MCF 10A (cell line): ENCODE measurements at regions not wholly inside any gene's neighbourhood (a gene's known extent, or its start where the extent isn't known, plus 50 kb on each side); places are given as distances from the start of the nearest gene placed in this dataset.
"Not testable (repeated sequence)": the region's sequence is repeated elsewhere in the genome, so short reads cannot be mapped to it uniquely, and the experiment has no call there.

ENCODE experiments used
- BruUV-seq: library from RNA; stranded (reverse); fragments of 400-500 nt; replicated peaks from 2 replicates; lab custom pipeline; 2021; lab: Mats Ljungman, UMichigan
- CTCF ChIA-PET: fragments of 300-600 bp; sonication (Branson Sonifier 250); formaldehyde crosslinking; extraction: SDS; loops from one replicate; lab custom pipeline; 2021; ENCODE audit warnings: antibody characterized with exemption, inconsistent platforms; lab: Yijun Ruan, JAX
- POLR2A ChIA-PET: fragments of 300-600, 350-650 bp; sonication (Branson Sonifier 250); formaldehyde crosslinking; extraction: SDS; loops from one replicate; lab custom pipeline; 2020; ENCODE audit warnings: antibody characterized with exemption, inconsistent platforms; lab: Yijun Ruan, JAX
- DNase-seq: peaks from one replicate; pipeline ENCODE4 v3.0.0-alpha.2; 2018; ENCODE audit not compliant: unreplicated experiment
- H3K27ac Mint-ChIP-seq: one replicate; pipeline ENCODE4 v1.8.0; 2022; ENCODE audit warnings: mild to moderate bottlenecking, low read depth, mixed read lengths; ENCODE audit not compliant: unreplicated experiment
- H3K27me3 Mint-ChIP-seq: one replicate; pipeline ENCODE4 v1.8.0; 2022; ENCODE audit warnings: mixed read lengths; ENCODE audit not compliant: insufficient read depth, unreplicated experiment
- H3K36me3 Mint-ChIP-seq: one replicate; pipeline ENCODE4 v1.8.0; 2022; ENCODE audit warnings: mild to moderate bottlenecking, moderate library complexity, mixed read lengths; ENCODE audit not compliant: insufficient read depth, unreplicated experiment
- H3K4me1 Mint-ChIP-seq: one replicate; pipeline ENCODE4 v1.8.0; 2022; ENCODE audit warnings: mixed read lengths; ENCODE audit not compliant: insufficient read depth, unreplicated experiment
- H3K4me3 Mint-ChIP-seq: one replicate; pipeline ENCODE4 v1.8.0; 2022; ENCODE audit warnings: mild to moderate bottlenecking, moderate library complexity, mixed read lengths; ENCODE audit not compliant: unreplicated experiment
- H3K9me3 Mint-ChIP-seq: one replicate; pipeline ENCODE4 v1.8.0; 2022; ENCODE audit warnings: mixed read lengths; ENCODE audit not compliant: unreplicated experiment
- intact Hi-C: fragments of 100-400 bp; cut with micrococcal nuclease; formaldehyde crosslinking; loops from 2 replicates; pipeline ENCODE4 v1.14.1; 2022
- TF ChIP-seq, protein P1 (sequence below): fragments of 200-600 bp; IDR thresholded peaks from one replicate; pipeline ENCODE4 v1.8.0; 2022; ENCODE audit warnings: antibody characterized with exemption, mild to moderate bottlenecking; ENCODE audit not compliant: unreplicated experiment

DNA sequence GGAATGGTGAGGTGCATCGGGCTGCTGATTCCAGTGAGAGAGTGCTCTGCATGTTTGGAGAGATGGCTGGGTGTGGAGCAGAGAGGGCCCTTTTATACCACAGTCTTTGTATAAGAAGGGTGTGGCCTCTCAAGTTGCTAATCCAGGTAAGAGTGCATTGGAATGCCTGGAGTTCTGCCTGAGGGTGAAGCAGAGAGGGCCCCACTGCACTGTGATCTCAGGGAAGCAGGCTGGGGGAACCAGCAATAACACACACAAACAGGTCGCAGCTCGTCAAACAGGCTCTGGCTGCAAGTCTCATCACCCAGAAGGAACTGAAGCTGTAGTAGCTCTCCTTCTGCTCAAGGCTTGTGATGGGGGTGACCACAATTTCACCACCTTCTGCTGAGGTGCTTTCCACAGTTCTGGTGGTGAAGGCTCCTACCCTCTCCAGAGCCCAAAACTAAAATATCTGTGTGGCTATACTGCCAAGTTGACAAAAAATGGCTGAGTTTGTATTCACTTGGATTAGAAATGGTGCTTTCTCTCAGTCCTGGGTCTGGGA is 687.4 kb upstream of the HS3ST1 start:
- CTCF ChIA-PET: interaction anchor here (0.6 to 1.2 kb wide), 3 partner anchors 147 to 294 kb away, joined by 3 to 4 read pairs (median 3); no protein-coding TSS in a partner anchor
- Mint-ChIP-seq H3K36me3 (no peaks in the 10 kb centered on the region), H3K27ac (no peak overlapping the region), H3K4me3 (no peak overlapping the region), H3K27me3 (no peaks in the 10 kb centered on the region), H3K9me3 (peaks cover 17% of the 10 kb centered on the region), H3K4me1 (peaks cover 20% of the 10 kb centered on the region)
- DNase-seq: peak; percentile 12
- TF ChIP-seq, protein P1, sequence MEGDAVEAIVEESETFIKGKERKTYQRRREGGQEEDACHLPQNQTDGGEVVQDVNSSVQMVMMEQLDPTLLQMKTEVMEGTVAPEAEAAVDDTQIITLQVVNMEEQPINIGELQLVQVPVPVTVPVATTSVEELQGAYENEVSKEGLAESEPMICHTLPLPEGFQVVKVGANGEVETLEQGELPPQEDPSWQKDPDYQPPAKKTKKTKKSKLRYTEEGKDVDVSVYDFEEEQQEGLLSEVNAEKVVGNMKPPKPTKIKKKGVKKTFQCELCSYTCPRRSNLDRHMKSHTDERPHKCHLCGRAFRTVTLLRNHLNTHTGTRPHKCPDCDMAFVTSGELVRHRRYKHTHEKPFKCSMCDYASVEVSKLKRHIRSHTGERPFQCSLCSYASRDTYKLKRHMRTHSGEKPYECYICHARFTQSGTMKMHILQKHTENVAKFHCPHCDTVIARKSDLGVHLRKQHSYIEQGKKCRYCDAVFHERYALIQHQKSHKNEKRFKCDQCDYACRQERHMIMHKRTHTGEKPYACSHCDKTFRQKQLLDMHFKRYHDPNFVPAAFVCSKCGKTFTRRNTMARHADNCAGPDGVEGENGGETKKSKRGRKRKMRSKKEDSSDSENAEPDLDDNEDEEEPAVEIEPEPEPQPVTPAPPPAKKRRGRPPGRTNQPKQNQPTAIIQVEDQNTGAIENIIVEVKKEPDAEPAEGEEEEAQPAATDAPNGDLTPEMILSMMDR: no peak
- POLR2A ChIA-PET: no interaction called here
- BruUV-seq: no TSS peak
- intact Hi-C loops: no loop called here

GRCh38 chr4:12110627-12111026 is 681.9 kb upstream of the HS3ST1 start:
- no peak for DNase-seq
- Mint-ChIP-seq H3K27ac (no peak overlapping the region), H3K27me3 (no peaks in the 10 kb centered on the region), H3K4me3 (no peak overlapping the region), H3K9me3 (peaks cover 18% of the 10 kb centered on the region), H3K36me3 (no peaks in the 10 kb centered on the region), H3K4me1 (no peaks in the 10 kb centered on the region)
- intact Hi-C loops: no loop called here
- ChIA-PET CTCF (no interaction called here), POLR2A (no interaction called here)
- BruUV-seq: no TSS peak
- TF ChIP-seq, protein P1: no peak

DNA sequence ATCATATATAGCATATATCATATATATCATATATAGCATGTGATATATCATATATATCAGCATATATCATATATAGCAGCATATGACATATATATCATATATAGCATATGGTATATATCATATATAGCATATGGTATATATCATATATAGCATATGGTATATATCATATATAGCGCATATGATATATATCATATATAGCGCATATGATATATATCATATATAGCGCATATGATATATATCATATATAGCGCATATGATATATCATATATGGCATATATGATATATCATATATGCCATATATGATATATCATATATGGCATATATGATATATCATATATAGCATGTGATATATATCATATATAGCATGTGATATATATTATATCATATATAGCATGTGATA is 680.4 kb upstream of the HS3ST1 start:
- H3K27me3 Mint-ChIP-seq, DNase-seq, intact Hi-C loops, POLR2A ChIA-PET, BruUV-seq, H3K4me1 Mint-ChIP-seq, H3K36me3 Mint-ChIP-seq, CTCF ChIA-PET, H3K4me3 Mint-ChIP-seq, H3K27ac Mint-ChIP-seq: not testable (repeated sequence)
- H3K9me3 Mint-ChIP-seq: peaks cover 18% of the 10 kb centered on the region

DNA sequence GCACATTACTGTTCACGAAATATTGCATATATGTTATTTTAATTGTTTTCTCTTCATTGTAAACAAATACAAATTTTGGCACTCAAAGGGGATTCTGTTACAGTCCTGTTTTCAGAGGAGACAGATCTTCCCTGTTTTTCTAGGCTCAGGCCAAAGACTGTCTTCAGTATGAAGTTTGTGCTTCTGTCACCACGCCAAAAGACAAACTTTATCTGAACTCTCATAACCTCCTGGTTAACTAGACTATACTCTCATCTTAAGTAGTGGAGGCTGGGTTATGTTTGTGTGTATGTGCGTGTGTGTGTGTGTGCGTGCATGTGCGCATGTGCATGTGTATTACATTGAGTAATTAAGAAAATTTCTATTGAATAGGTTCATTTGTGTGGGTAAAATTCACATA is 676.8 kb upstream of the HS3ST1 start:
- no peak overlapping the region for H3K27ac Mint-ChIP-seq
- POLR2A ChIA-PET: no interaction called here
- H3K27me3 Mint-ChIP-seq: no peaks in the 10 kb centered on the region
- TF ChIP-seq, protein P1: no peak
- no peak overlapping the region for H3K4me3 Mint-ChIP-seq
- no peaks in the 10 kb centered on the region for H3K36me3 Mint-ChIP-seq
- H3K9me3 Mint-ChIP-seq: no peaks in the 10 kb centered on the region
- CTCF ChIA-PET: no interaction called here
- intact Hi-C loops: no loop called here
- BruUV-seq: no TSS peak
- H3K4me1 Mint-ChIP-seq: no peaks in the 10 kb centered on the region
- no peak for DNase-seq

- H3K27me3 Mint-ChIP-seq, DNase-seq, H3K4me1 Mint-ChIP-seq, H3K27ac Mint-ChIP-seq, H3K36me3 Mint-ChIP-seq, BruUV-seq, H3K4me3 Mint-ChIP-seq, POLR2A ChIA-PET, intact Hi-C loops: not testable (repeated sequence)
- H3K9me3 Mint-ChIP-seq: peaks cover 14% of the 10 kb centered on the region
- CTCF ChIA-PET: interaction anchor here (0.6 to 1.0 kb wide), 3 partner anchors 19 to 166 kb away, joined by 3 to 4 read pairs (median 3); no protein-coding TSS in a partner anchor
Measured at GRCh38 chr4:12089920-12090319, 661.2 kb upstream of the HS3ST1 start.
